ENCODE measurements at regions not wholly inside any gene's neighbourhood (a gene's known extent, or its start where the extent isn't known, plus 50 kb on each side); places are given as distances from the start of the nearest gene placed in this dataset.

DNA sequence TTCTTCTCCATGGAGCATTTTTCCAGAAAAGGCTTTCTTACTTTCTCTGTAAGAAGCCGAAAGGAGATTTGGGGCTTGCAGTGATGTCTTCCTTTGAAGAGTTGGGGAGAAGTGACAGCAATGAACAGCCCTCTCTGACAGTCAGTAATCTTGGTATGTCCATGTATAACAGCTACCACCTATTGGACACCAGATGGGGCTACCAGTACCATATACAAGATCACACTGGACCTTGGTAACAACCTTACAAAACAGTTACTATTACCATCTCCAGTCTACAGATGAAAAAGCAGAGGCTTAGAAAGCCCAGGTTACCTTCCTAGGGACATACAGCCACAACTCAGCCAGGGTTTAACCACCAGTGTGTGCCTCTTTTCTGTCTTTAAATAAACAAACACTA, 272.7 kb upstream of the TRPC7 start:
- TF ChIP-seq SMC3 (conservative IDR thresholded peaks at IDR 0.05; ENCODE audit: poor library complexity) = no peak
- TF ChIP-seq, protein P1, sequence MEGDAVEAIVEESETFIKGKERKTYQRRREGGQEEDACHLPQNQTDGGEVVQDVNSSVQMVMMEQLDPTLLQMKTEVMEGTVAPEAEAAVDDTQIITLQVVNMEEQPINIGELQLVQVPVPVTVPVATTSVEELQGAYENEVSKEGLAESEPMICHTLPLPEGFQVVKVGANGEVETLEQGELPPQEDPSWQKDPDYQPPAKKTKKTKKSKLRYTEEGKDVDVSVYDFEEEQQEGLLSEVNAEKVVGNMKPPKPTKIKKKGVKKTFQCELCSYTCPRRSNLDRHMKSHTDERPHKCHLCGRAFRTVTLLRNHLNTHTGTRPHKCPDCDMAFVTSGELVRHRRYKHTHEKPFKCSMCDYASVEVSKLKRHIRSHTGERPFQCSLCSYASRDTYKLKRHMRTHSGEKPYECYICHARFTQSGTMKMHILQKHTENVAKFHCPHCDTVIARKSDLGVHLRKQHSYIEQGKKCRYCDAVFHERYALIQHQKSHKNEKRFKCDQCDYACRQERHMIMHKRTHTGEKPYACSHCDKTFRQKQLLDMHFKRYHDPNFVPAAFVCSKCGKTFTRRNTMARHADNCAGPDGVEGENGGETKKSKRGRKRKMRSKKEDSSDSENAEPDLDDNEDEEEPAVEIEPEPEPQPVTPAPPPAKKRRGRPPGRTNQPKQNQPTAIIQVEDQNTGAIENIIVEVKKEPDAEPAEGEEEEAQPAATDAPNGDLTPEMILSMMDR (IDR thresholded peaks at IDR 0.05; ENCODE audit: poor library complexity, severe bottlenecking) = no peak
- TF ChIP-seq, protein P2, sequence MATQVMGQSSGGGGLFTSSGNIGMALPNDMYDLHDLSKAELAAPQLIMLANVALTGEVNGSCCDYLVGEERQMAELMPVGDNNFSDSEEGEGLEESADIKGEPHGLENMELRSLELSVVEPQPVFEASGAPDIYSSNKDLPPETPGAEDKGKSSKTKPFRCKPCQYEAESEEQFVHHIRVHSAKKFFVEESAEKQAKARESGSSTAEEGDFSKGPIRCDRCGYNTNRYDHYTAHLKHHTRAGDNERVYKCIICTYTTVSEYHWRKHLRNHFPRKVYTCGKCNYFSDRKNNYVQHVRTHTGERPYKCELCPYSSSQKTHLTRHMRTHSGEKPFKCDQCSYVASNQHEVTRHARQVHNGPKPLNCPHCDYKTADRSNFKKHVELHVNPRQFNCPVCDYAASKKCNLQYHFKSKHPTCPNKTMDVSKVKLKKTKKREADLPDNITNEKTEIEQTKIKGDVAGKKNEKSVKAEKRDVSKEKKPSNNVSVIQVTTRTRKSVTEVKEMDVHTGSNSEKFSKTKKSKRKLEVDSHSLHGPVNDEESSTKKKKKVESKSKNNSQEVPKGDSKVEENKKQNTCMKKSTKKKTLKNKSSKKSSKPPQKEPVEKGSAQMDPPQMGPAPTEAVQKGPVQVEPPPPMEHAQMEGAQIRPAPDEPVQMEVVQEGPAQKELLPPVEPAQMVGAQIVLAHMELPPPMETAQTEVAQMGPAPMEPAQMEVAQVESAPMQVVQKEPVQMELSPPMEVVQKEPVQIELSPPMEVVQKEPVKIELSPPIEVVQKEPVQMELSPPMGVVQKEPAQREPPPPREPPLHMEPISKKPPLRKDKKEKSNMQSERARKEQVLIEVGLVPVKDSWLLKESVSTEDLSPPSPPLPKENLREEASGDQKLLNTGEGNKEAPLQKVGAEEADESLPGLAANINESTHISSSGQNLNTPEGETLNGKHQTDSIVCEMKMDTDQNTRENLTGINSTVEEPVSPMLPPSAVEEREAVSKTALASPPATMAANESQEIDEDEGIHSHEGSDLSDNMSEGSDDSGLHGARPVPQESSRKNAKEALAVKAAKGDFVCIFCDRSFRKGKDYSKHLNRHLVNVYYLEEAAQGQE (IDR thresholded peaks at IDR 0.05; ENCODE audit: borderline replicate concordance) = no peak
- TF ChIP-seq POLR2AphosphoS5 (IDR thresholded peaks at IDR 0.05) = no peak
- no peak for TF ChIP-seq EP300 (conservative IDR thresholded peaks at IDR 0.05; ENCODE audit: poor library complexity, severe bottlenecking)
- no peak for TF ChIP-seq MXI1 (conservative IDR thresholded peaks at IDR 0.05; ENCODE audit: poor library complexity, severe bottlenecking)
- TF ChIP-seq RAD21 (conservative IDR thresholded peaks at IDR 0.05) = no peak
- TF ChIP-seq EZH2 (IDR thresholded peaks at IDR 0.05; ENCODE audit: borderline replicate concordance, insufficient read depth, low read length, poor library complexity, severe bottlenecking) = no peak
- no peak for TF ChIP-seq TAF1 (IDR thresholded peaks at IDR 0.05; ENCODE audit: low read depth)
- Histone ChIP-seq H3K9ac (ENCODE audit: low read length) (no peak overlapping the region), H3K9me3 (ENCODE audit: low read length) (no peaks in the 10 kb centered on the region), H2AFZ (ENCODE audit: low read depth, low read length) (no peak overlapping the region), H3K79me2 (replicated peaks; ENCODE audit: insufficient read depth, low read length) (no peaks in the 10 kb centered on the region), H3K4me3 (ENCODE audit: low read length) (no peak overlapping the region), H3K9me2 (ENCODE audit: insufficient read depth, low read length) (no peaks in the 10 kb centered on the region), H3K27me3 (ENCODE audit: insufficient read depth, low read depth, low read length) (no peaks in the 10 kb centered on the region), H3K36me3 (ENCODE audit: insufficient read depth, low read length) (no peaks in the 10 kb centered on the region), H3K27ac (ENCODE audit: low read length) (no peak overlapping the region), H3K4me2 (ENCODE audit: low read length) (no peak overlapping the region), H3F3A (ENCODE audit: insufficient read depth, low read length, poor library complexity, severe bottlenecking) (no peaks in the 10 kb centered on the region), H4K20me1 (ENCODE audit: insufficient read depth) (no peaks in the 10 kb centered on the region)

DNA sequence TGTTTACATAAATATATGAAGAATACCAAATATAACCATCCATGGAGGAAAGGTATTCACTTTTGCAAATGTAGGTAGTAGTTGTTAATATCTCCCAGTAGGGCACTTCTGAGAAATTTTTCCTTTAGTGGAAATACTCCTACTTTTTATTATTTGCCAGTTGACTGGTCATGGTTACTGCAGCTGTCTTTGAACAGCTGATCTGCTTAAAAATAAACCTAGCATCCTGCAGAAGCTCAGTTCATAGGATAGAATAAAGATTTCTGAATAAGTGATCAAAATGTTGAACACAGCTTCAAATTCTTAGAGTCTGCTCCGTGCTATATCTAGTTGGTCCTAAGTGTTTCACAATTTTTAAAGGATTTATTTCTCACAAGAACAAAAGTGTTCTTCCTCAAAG, 270.7 kb upstream of the TRPC7 start:
- Histone ChIP-seq H3K9me3 (ENCODE audit: low read length) (no peaks in the 10 kb centered on the region), H3K4me2 (ENCODE audit: low read length) (no peak overlapping the region), H3K36me3 (ENCODE audit: insufficient read depth, low read length) (no peaks in the 10 kb centered on the region), H3K4me3 (ENCODE audit: low read length) (no peak overlapping the region), H3K9ac (ENCODE audit: low read length) (no peak overlapping the region), H2AFZ (ENCODE audit: low read depth, low read length) (no peak overlapping the region), H4K20me1 (ENCODE audit: insufficient read depth) (no peaks in the 10 kb centered on the region), H3K9me2 (ENCODE audit: insufficient read depth, low read length) (no peaks in the 10 kb centered on the region), H3K27me3 (ENCODE audit: insufficient read depth, low read depth, low read length) (no peaks in the 10 kb centered on the region), H3F3A (ENCODE audit: insufficient read depth, low read length, poor library complexity, severe bottlenecking) (no peaks in the 10 kb centered on the region), H3K27ac (ENCODE audit: low read length) (no peak overlapping the region), H3K79me2 (replicated peaks; ENCODE audit: insufficient read depth, low read length) (no peaks in the 10 kb centered on the region)
- TF ChIP-seq EP300 (conservative IDR thresholded peaks at IDR 0.05; ENCODE audit: poor library complexity, severe bottlenecking) = no peak
- TF ChIP-seq, protein P2 (IDR thresholded peaks at IDR 0.05; ENCODE audit: borderline replicate concordance) = no peak
- TF ChIP-seq TAF1 (IDR thresholded peaks at IDR 0.05; ENCODE audit: low read depth) = no peak
- TF ChIP-seq, protein P1 (IDR thresholded peaks at IDR 0.05; ENCODE audit: poor library complexity, severe bottlenecking) = no peak
- TF ChIP-seq POLR2AphosphoS5 (IDR thresholded peaks at IDR 0.05) = no peak
- no peak for TF ChIP-seq EZH2 (IDR thresholded peaks at IDR 0.05; ENCODE audit: borderline replicate concordance, insufficient read depth, low read length, poor library complexity, severe bottlenecking)
- TF ChIP-seq RAD21 (conservative IDR thresholded peaks at IDR 0.05) = no peak
- no peak for TF ChIP-seq MXI1 (conservative IDR thresholded peaks at IDR 0.05; ENCODE audit: poor library complexity, severe bottlenecking)
- TF ChIP-seq SMC3 (conservative IDR thresholded peaks at IDR 0.05; ENCODE audit: poor library complexity) = no peak

Measured in neural cell (in vitro differentiated cells).